Inflammatory macrophage treated with lipopolysaccharide for 4 hours (primary cell): ENCODE measurements at regions not wholly inside any gene's neighbourhood (a gene's known extent, or its start where the extent isn't known, plus 50 kb on each side); places are given as distances from the start of the nearest gene placed in this dataset.

Experiments
- DNase-seq: peaks from one replicate; pipeline ENCODE4 v3.0.0-alpha.2; 2020

DNA sequence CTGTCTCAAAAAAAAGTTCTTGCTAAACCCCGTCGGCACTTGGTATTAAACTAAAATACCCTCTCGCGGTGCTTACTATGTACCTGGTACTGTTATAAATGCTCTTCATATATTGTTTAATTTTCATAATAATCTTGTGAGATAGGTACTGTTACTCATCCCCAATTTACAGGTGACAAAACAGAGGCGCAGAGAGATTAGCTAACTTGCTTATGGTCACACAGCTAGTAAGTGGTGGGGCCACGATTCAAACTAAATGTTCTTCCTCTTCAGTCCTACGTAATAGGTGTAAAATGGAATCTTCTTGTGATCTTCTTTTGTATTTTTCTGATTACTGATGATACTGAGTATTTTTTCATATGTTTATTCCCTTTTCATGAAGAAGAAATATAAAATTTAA, 51.3 kb downstream of the TET3 start:
- no peak for DNase-seq

GRCh38 chr2:74036450-74037195, 51.9 kb downstream of the TET3 start:
- DNase-seq: peak; percentile 64

GRCh38 chr2:74037379-74037860, 52.7 kb downstream of the TET3 start:
- DNase-seq: peak; percentile 92

- DNase-seq: no peak
Measured at GRCh38 chr2:74039611-74040010, 54.9 kb downstream of the TET3 start.

DNA sequence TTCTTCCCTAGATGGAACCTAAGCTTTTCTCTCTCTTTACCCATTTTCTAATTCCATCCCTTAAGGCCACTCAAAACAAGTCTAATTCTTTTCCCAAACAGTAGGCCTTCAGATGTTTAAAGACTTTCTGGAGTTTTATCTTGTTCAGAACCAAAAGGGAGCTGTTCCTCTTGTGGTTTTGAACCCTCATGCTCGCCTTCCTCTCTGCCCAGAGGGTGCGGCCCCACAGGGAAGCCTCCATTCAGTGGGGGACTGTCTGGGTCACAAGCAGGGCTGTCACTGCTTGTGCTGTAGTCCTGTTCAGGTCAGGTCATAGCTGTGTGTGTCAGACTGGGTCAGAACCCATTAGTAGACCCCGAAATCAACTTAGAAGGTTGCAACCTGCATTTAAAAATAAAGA, 56.5 kb downstream of the TET3 start:
- DNase-seq: peak; percentile 63

DNA sequence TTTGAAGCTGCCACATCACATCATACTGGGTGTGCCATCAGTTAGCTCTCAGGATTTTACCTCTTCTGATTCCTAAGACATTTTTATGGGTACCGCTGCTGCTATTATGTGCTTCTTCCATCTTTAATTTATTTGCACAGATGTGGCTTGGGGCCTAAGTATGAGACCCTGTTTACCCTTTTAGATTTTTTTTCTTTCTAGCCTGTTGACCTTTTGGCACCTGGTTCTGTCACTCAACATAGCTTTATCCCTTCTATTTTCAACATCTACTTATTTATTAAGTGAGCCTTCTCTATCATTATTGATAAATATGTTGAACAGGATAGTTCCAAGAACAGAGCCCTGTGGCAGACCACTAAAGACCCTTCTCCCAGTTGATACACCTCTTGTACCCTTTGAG, 57.0 kb downstream of the TET3 start:
- DNase-seq: no peak

DNA sequence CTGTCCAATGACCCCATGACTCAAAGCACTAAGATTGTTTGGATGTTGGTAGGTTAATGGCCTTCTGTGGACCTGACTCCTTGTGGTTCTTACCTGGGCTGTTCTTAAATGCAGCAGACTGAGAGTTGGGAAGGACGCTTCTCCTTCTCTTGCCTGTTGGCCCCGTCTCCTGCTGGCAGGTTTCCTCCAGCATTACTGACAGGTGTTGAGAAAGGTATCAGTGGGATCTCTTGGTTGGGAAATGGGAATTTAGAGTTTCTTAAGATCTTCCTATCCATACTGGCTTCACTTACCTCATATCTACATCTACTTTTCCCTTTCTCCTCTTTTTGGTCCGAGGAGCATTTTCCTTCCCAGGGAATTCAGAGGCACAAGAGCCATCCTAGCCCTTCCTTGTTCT, 57.9 kb downstream of the TET3 start:
- no peak for DNase-seq

GRCh38 chr2:74043345-74044329, 58.9 kb downstream of the TET3 start:
- no peak for DNase-seq

- no peak for DNase-seq
Measured at GRCh38 chr2:74044999-74045398, 60.3 kb downstream of the TET3 start.

- no peak for DNase-seq
Measured at GRCh38 chr2:74045454-74045853, 60.7 kb downstream of the TET3 start.

DNA sequence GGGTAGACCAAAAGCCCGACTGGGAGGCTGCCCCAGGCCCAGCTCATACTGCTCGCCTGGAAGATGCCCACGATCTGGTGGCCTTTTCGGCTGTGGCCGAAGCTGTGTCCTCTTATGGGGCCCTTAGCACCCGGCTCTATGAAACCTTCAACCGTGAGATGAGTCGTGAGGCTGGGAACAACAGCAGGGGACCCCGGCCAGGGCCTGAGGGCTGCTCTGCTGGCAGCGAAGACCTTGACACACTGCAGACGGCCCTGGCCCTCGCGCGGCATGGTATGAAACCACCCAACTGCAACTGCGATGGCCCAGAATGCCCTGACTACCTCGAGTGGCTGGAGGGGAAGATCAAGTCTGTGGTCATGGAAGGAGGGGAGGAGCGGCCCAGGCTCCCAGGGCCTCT, 61.7 kb downstream of the TET3 start:
- DNase-seq: no peak

GRCh38 chr2:74047152-74047551, 62.4 kb downstream of the TET3 start:
- DNase-seq: no peak

DNA sequence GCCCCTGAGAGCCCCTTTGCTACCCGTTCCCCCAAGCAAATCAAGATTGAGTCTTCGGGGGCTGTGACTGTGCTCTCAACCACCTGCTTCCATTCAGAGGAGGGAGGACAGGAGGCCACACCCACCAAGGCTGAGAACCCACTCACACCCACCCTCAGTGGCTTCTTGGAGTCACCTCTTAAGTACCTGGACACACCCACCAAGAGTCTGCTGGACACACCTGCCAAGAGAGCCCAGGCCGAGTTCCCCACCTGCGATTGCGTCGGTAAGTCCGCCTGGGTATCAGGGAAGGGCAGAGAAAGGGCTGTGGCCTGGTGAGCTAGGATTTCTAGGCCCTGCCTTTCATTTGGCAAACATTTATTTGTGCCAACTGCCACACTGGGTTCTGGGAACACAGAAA, 63.4 kb downstream of the TET3 start:
- DNase-seq: no peak

DNA sequence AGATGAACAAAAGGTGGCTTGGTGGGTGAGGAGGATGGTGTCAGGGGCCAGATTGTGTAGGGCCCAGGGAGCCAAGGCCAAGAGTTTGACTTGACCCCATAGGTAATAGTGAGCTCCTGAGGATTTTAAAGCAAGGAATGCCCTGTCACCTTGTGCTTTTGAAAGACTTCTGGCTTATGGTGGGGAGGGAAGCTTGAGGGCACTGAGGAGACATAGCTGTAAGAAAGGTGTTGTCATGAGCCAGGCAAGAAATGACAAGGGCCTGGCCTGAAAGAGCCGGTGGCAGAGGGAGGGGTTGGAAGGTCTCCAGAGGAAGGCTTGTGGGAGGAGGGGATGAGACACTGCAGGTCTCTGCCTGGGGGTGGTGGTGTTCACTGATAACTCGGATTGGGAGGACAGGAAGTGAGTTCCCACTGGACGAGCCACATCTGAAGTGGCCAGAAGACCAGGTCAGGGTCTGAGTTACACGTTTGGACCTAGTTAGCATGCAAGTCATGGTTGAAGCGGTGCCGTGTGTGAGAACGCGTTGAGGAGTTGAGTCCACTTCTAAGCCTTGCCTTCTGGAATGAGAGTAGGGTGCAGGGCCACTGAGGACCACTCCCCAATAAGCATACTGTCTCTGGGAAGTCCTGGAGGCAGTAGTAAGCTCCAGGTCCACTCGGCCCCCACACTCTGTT, 64.3 kb downstream of the TET3 start:
- DNase-seq: no peak

DNA sequence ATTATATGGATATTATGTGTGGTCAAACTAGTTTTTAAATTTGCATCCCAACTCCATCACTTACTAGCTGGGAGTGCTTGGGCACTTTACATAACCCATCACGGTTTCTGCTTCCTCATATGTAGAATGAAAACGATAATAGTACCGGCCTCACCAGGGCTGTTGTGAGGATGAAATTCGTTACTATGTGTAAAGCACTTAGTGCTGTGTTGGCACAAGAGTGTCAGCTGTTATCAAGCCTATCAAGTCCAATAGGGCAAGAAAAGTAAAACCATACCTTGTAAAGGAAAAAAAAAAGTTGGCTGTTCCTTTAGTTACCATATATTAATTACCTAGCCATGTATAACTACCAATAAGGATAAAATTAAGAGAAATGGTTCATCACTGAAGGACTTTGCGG, 65.4 kb downstream of the TET3 start:
- DNase-seq: no peak

- no peak for DNase-seq
Measured at GRCh38 chr2:74051504-74051903, 66.8 kb downstream of the TET3 start.

DNA sequence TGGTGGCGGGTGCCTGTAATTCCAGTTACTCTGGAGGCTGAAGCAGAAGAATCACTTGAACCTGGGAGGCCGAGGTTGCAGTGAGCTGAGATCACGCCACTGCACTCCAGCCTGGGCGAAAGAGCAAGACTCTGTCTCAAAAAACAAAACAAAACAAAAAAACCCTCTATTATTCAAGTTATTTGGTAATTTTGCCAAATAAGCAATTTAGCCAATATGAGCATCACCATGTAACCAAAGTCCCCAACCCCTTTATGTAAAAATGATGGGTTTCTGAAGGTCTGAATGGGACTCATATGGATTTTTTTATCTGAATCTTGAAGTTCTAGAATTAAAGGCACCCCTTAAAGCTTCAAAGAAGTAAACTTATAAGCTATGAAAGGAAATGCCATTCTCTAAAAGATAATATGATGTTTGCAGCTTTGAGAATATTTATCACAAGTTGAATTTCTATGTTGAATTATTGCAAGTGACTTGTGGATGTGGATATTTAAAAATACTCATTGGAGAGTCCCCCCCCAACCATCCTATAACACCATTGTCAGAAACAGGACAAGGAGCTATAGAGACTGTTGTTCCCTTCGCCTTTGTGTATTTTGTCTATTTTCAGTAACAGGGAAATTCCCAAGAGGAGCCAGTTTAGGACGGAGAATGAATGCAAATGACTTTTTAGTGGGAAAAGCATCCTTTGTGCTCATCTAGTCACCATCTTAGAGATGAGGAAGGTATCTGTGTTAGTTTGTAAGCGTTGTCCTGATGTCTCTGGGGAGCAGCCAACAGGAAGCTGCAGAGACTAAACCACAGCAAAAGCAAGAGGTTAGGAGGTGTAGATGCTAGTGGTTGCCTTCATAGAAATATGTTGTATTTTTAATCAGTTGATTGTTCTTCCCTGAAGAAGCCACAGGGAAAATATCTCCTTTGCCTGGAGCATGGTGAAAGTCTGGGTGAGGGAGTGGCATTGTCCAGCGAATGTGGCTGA, 68.3 kb downstream of the TET3 start:
- DNase-seq: no peak

DNA sequence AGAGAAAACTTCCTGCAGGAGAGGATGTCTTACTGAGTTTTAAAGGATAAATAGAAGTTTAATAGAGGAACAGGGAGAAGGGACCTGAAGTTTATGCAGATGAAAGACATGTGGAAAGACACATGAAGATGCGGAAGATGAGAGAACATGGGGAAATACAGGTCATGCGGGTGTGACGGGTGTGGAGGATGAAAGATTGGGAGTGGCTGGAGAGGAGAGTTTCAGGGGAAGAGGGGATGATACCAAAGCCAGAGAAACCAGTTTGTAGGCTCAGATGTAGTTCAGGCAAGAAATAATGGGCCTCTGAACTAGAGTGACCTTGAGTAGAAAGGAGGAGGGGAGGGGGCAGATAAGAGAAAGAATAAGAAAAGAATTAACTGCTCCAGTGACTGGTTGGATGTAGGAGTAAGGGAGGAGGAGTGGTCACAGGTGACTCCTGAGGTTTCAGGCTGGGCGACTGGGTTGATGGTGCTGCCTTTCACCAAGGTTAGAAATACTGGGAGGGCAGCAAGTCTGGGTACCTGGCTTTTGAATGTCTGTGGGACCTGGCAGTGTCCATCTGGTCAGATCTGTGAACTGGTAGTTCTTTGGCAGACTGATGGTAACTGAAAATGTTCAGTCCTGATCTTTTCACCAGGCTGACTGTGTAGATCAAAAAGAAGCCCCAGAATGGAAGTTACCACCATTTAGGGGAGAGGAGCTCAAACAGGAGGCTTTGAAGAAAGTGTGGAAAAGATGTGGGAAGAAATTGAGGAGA, 69.4 kb downstream of the TET3 start:
- DNase-seq: peak; percentile 43

- DNase-seq: no peak
Measured at GRCh38 chr2:74059137-74059775, 74.5 kb downstream of the TET3 start.

DNA sequence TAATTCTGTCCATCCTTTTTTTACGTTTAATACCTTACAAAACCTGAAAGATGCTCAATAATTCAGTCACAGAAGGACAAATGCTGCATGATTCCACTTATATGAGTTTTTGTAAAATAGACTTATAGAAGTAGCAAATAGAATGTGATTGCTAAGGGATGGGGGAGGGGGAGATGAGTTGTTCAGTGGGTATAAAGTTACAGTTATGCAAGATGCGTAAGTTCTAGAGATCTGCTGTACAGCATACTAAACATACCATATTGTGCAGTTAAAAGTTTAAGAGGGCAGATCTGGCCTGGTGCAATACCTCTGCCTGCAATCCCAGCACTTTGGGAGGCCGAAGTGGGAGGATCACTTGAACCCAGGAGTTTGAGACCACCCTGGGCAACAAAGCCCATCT, 78.8 kb downstream of the TET3 start:
- DNase-seq: no peak

- DNase-seq: no peak
Measured at GRCh38 chr2:74065456-74065855, 80.7 kb downstream of the TET3 start.
